GM23338 (cell line): ENCODE measurements at regions not wholly inside any gene's neighbourhood (a gene's known extent, or its start where the extent isn't known, plus 50 kb on each side); places are given as distances from the start of the nearest gene placed in this dataset.

Experiments
- ATAC-seq: fragments of 200-7000 bp; cut with Tn5 transposase; 3 replicates; pipeline ENCODE4 v1.9.1; 2020
- DNase-seq: peaks from one replicate; pipeline ENCODE4 v3.0.0-alpha.2; 2015; ENCODE audit warnings: low spot score
- H2AFZ ChIP-seq: fragments of 200-600 bp; sonication (generic); 2 replicates; pipeline ENCODE4 v1.8.0; 2016; ENCODE audit warnings: antibody characterized with exemption, mild to moderate bottlenecking, moderate library complexity
- H3F3A ChIP-seq: fragments of 200-600 bp; sonication (generic); replicated peaks from 2 replicates; pipeline ENCODE4 v1.8.0; 2017; ENCODE audit warnings: antibody characterized with exemption, mixed run types, low read depth
- H3K27ac ChIP-seq: fragments of 200-600 bp; sonication (generic); 2 replicates; pipeline ENCODE4 v1.6.1; 2016; ENCODE audit warnings: low read depth
- H3K27me3 ChIP-seq: fragments of 200-600 bp; sonication (generic); 2 replicates; pipeline ENCODE4 v1.8.0; 2016; ENCODE audit warnings: mild to moderate bottlenecking, mixed run types, moderate library complexity; ENCODE audit not compliant: insufficient read depth
- H3K36me3 ChIP-seq: fragments of 200-600 bp; sonication (generic); 2 replicates; pipeline ENCODE4 v1.8.0; 2016; ENCODE audit warnings: mild to moderate bottlenecking; ENCODE audit not compliant: insufficient read depth
- H3K4me1 ChIP-seq: fragments of 200-600 bp; sonication (generic); 2 replicates; pipeline ENCODE4 v1.8.0; 2016; ENCODE audit warnings: mild to moderate bottlenecking, moderate library complexity; ENCODE audit not compliant: insufficient read depth
- H3K4me2 ChIP-seq: fragments of 200-600 bp; sonication (generic); 2 replicates; pipeline ENCODE4 v1.7.1; 2017; ENCODE audit warnings: mixed run types
- H3K4me3 ChIP-seq: fragments of 200-600 bp; sonication (generic); 2 replicates; pipeline ENCODE4 v1.6.1; 2016; ENCODE audit warnings: mixed run types
- H3K79me2 ChIP-seq: fragments of 200-600 bp; sonication (generic); replicated peaks from 2 replicates; pipeline ENCODE4 v1.8.0; 2017; ENCODE audit warnings: mild to moderate bottlenecking; ENCODE audit not compliant: insufficient read depth
- H3K9me2 ChIP-seq: fragments of 200-600 bp; sonication (generic); 2 replicates; pipeline ENCODE4 v1.8.0; 2017; ENCODE audit not compliant: insufficient read depth
- H4K20me1 ChIP-seq: fragments of 200-600 bp; sonication (generic); replicated peaks from 2 replicates; pipeline ENCODE4 v1.8.0; 2017; ENCODE audit warnings: mild to moderate bottlenecking; ENCODE audit not compliant: insufficient read depth
- H3K27ac Mint-ChIP-seq: 2 replicates; pipeline ENCODE4 v1.8.0; 2020; ENCODE audit warnings: inconsistent platforms, mild to moderate bottlenecking, moderate library complexity, mixed read lengths
- H3K27me3 Mint-ChIP-seq: 3 replicates; pipeline ENCODE4 v1.8.0; 2022; ENCODE audit warnings: low read depth, mild to moderate bottlenecking, moderate library complexity, mixed read lengths, inconsistent platforms; ENCODE audit not compliant: insufficient read depth, poor library complexity
- H3K36me3 Mint-ChIP-seq: 3 replicates; pipeline ENCODE4 v1.8.0; 2021; ENCODE audit warnings: low read depth, mild to moderate bottlenecking, inconsistent platforms, moderate library complexity, mixed read lengths
- H3K4me1 Mint-ChIP-seq: 3 replicates; pipeline ENCODE4 v1.8.0; 2020; ENCODE audit warnings: mild to moderate bottlenecking, inconsistent platforms, mixed read lengths
- H3K4me3 Mint-ChIP-seq: 3 replicates; pipeline ENCODE4 v1.8.0; 2021; ENCODE audit warnings: moderate library complexity, mild to moderate bottlenecking, inconsistent platforms, mixed read lengths
- H3K9me3 Mint-ChIP-seq: 3 replicates; pipeline ENCODE4 v1.8.0; 2020; ENCODE audit warnings: moderate library complexity, mild to moderate bottlenecking, inconsistent platforms, mixed read lengths
- CREB1 ChIP-seq: fragments of 250-450 bp; sonication (Bioruptor Pico); IDR thresholded peaks from 2 replicates; pipeline ENCODE4 v1.5.0; 2020; ENCODE audit warnings: low read depth, mild to moderate bottlenecking, moderate library complexity
- EZH2 ChIP-seq: fragments of 200-600 bp; sonication (generic); IDR thresholded peaks from one replicate; pipeline ENCODE4 v1.8.0; 2017; ENCODE audit warnings: antibody characterized with exemption, mild to moderate bottlenecking, low read depth; ENCODE audit not compliant: unreplicated experiment
- JUNB ChIP-seq: IDR thresholded peaks from one replicate; pipeline ENCODE4 v1.6.1; 2016; ENCODE audit warnings: antibody characterized with exemption; ENCODE audit not compliant: unreplicated experiment
- NANOG ChIP-seq: IDR thresholded peaks from 2 replicates; pipeline ENCODE4 v1.6.1; 2016; ENCODE audit warnings: antibody characterized with exemption, borderline replicate concordance
- POLR2AphosphoS5 ChIP-seq: IDR thresholded peaks from 2 replicates; pipeline ENCODE4 v1.6.1; 2016; ENCODE audit warnings: antibody characterized with exemption, low read depth
- STAT1 ChIP-seq: IDR thresholded peaks from one replicate; pipeline ENCODE4 v1.6.1; 2016; ENCODE audit warnings: antibody characterized with exemption; ENCODE audit not compliant: unreplicated experiment
- ZNF114 ChIP-seq: fragments of 250-450 bp; sonication (Bioruptor Pico); IDR thresholded peaks from 2 replicates; pipeline ENCODE4 v1.5.0; 2020; ENCODE audit warnings: mild to moderate bottlenecking, moderate library complexity
- ZNF331 ChIP-seq: fragments of 250-450 bp; sonication (Bioruptor Pico); IDR thresholded peaks from 2 replicates; pipeline ENCODE4 v1.5.0; 2020; ENCODE audit warnings: low read depth, mild to moderate bottlenecking, moderate library complexity
- TF ChIP-seq, protein P1 (sequence below): IDR thresholded peaks from one replicate; pipeline ENCODE4 v1.6.1; 2018; ENCODE audit warnings: antibody characterized with exemption; ENCODE audit not compliant: unreplicated experiment
- TF ChIP-seq, protein P2 (sequence below), 2 experiments: fragments of 200-600 bp in 1 of 2; sonication (generic) in 1 of 2; conservative IDR thresholded peaks; 2 replicates each; pipeline versions ENCODE4 v1.5.1 to v1.6.1; 2016 to 2017; ENCODE audit warnings: antibody characterized with exemption in 2 of 2, low read depth in 2 of 2, mild to moderate bottlenecking in 2 of 2, moderate library complexity in 1 of 2
- TF ChIP-seq, protein P3 (sequence below): IDR thresholded peaks from 2 replicates; pipeline ENCODE4 v1.6.1; 2016; ENCODE audit warnings: antibody characterized with exemption

DNA sequence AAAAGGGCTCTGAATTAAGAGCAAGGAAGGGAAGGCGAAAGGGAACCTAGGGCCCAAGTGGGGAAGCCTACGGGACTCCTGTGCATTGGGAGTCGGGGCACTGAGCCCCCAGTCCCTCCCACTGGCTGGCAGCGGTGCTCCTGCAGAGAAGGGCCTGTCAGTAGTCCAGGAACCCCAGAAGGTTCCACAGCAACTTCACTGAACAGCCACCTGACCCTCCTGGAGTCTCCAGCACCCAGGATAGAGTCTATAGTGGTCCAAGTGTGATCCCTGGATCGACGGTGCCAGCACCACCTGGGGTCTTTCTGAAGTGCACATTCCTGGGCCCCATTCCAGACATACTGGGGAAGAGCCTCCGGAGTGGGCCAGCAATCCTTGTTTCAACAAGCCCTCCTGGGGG, 100.0 kb upstream of the B3GAT1 start (continued):
- TF ChIP-seq, protein P1, sequence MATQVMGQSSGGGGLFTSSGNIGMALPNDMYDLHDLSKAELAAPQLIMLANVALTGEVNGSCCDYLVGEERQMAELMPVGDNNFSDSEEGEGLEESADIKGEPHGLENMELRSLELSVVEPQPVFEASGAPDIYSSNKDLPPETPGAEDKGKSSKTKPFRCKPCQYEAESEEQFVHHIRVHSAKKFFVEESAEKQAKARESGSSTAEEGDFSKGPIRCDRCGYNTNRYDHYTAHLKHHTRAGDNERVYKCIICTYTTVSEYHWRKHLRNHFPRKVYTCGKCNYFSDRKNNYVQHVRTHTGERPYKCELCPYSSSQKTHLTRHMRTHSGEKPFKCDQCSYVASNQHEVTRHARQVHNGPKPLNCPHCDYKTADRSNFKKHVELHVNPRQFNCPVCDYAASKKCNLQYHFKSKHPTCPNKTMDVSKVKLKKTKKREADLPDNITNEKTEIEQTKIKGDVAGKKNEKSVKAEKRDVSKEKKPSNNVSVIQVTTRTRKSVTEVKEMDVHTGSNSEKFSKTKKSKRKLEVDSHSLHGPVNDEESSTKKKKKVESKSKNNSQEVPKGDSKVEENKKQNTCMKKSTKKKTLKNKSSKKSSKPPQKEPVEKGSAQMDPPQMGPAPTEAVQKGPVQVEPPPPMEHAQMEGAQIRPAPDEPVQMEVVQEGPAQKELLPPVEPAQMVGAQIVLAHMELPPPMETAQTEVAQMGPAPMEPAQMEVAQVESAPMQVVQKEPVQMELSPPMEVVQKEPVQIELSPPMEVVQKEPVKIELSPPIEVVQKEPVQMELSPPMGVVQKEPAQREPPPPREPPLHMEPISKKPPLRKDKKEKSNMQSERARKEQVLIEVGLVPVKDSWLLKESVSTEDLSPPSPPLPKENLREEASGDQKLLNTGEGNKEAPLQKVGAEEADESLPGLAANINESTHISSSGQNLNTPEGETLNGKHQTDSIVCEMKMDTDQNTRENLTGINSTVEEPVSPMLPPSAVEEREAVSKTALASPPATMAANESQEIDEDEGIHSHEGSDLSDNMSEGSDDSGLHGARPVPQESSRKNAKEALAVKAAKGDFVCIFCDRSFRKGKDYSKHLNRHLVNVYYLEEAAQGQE = no peak
- no peak for TF ChIP-seq NANOG

DNA sequence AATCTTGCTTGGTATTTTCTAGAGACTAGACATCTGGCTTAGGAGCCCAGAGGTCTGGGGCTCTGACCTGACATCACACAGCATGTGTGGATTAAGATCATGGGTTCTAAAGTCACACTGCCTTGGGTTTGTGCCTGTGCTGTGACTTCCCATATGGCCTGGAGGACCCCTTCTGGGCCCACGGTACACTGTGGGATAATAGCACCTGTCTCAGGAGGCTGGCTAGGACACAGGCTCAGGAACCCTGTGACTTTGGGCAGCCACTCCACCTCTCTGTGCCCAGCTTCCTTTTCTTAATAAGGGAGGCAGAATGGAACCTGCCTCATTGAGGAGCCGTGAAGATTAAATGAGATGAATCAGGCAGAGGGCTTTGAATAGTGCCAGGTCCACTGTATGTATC, 99.2 kb upstream of the B3GAT1 start:
- no peaks in the 10 kb centered on the region; the same call in 2 of the 3 replicates for H3K9me3 Mint-ChIP-seq
- H3K36me3 ChIP-seq = no peaks in the 10 kb centered on the region
- H2AFZ ChIP-seq = no peak overlapping the region
- H3K4me3 ChIP-seq = no peak overlapping the region
- no peaks in the 10 kb centered on the region for H3F3A ChIP-seq
- no peaks in the 10 kb centered on the region for H4K20me1 ChIP-seq
- no peaks in the 10 kb centered on the region; the same call in 1 of the 2 replicates for H3K9me2 ChIP-seq
- H3K79me2 ChIP-seq = no peaks in the 10 kb centered on the region
- H3K27ac Mint-ChIP-seq = no peak overlapping the region
- no peak overlapping the region for H3K4me3 Mint-ChIP-seq
- no peak for ATAC-seq
- no peak overlapping the region for H3K4me2 ChIP-seq
- no peaks in the 10 kb centered on the region for H3K36me3 Mint-ChIP-seq
- no peaks in the 10 kb centered on the region for H3K4me1 ChIP-seq
- H3K27me3 ChIP-seq = no peaks in the 10 kb centered on the region
- peaks cover 12% of the 10 kb centered on the region for H3K27me3 Mint-ChIP-seq
- DNase-seq = no peak
- H3K27ac ChIP-seq = no peak overlapping the region
- peaks cover 6% of the 10 kb centered on the region for H3K4me1 Mint-ChIP-seq
- no peak for TF ChIP-seq JUNB
- TF ChIP-seq NANOG = no peak
- TF ChIP-seq, protein P1 = no peak
- TF ChIP-seq ZNF114 (CRISPR knock-in tag) = no peak
- no peak for TF ChIP-seq EZH2
- no peak for TF ChIP-seq CREB1 (CRISPR knock-in tag)
- TF ChIP-seq, protein P2, sequence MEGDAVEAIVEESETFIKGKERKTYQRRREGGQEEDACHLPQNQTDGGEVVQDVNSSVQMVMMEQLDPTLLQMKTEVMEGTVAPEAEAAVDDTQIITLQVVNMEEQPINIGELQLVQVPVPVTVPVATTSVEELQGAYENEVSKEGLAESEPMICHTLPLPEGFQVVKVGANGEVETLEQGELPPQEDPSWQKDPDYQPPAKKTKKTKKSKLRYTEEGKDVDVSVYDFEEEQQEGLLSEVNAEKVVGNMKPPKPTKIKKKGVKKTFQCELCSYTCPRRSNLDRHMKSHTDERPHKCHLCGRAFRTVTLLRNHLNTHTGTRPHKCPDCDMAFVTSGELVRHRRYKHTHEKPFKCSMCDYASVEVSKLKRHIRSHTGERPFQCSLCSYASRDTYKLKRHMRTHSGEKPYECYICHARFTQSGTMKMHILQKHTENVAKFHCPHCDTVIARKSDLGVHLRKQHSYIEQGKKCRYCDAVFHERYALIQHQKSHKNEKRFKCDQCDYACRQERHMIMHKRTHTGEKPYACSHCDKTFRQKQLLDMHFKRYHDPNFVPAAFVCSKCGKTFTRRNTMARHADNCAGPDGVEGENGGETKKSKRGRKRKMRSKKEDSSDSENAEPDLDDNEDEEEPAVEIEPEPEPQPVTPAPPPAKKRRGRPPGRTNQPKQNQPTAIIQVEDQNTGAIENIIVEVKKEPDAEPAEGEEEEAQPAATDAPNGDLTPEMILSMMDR (conservative IDR thresholded peaks at IDR 0.05; ENCODE audit: low read depth in 2 of 2) = no peak
- no peak for TF ChIP-seq STAT1
- TF ChIP-seq POLR2AphosphoS5 = no peak
- TF ChIP-seq, protein P3, sequence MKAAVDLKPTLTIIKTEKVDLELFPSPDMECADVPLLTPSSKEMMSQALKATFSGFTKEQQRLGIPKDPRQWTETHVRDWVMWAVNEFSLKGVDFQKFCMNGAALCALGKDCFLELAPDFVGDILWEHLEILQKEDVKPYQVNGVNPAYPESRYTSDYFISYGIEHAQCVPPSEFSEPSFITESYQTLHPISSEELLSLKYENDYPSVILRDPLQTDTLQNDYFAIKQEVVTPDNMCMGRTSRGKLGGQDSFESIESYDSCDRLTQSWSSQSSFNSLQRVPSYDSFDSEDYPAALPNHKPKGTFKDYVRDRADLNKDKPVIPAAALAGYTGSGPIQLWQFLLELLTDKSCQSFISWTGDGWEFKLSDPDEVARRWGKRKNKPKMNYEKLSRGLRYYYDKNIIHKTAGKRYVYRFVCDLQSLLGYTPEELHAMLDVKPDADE = no peak
- no peak for TF ChIP-seq ZNF331 (CRISPR knock-in tag)
